Mammary epithelial cell (primary cell): ENCODE measurements at regions not wholly inside any gene's neighbourhood (a gene's known extent, or its start where the extent isn't known, plus 50 kb on each side); places are given as distances from the start of the nearest gene placed in this dataset.

Experiments used
- EZH2 ChIP-seq: IDR thresholded peaks from 2 replicates; pipeline ENCODE4 v1.6.1; 2012; ENCODE audit warnings: low read length, inconsistent platforms, borderline replicate concordance
- TF ChIP-seq, protein P1 (sequence below), 2 donors: IDR thresholded peaks in 1 of 2; conservative IDR thresholded peaks in 1 of 2; 2 replicates each; pipeline ENCODE4 v1.5.1; 2011 to 2012; ENCODE audit warnings: inconsistent platforms in 2 of 2, low read length in 2 of 2, mild to moderate bottlenecking in 2 of 2, control low read depth in 1 of 2, low read depth in 1 of 2; ENCODE audit not compliant: insufficient read depth in 1 of 2; ENCODE audit errors: extremely low read depth in 1 of 2

DNA sequence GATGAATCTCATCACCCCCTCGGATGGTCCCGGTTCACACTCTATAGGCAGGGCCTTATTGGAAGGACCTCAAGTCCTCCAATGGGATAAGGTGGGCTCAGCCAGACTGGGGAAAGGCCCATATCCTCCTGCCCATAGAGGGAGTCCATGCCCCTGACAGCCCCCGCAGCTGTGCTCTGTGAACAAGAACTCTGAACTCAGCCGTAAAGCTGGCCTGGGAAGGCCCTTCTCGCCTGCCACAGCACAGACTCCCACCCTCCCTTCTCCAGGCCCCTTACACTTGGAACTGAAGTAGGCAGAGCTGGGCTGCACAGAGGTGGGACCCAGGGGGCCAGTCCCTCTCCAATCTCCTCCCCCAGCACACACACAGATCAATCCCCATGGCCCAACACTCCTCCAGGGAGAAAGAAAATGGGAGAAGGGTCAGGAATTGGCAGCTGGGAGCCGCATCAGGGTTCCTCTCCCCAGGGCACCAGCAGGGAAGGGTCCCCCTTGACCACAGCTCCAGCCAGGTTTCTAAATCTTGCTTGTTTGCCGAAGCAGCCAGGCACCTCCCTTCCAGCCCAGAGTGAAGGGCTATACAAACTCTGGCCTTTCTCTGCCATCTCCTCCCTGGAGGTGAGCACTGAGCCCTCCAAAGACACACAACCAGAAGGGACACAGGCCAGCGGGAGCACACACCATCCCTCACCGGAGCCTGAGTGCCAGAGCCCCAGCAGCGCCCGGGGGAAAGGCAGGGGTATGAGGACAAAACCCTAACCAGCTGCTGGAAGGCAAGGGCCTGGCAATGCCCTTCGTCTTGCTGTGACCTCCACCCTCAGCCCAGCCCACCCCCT, 454.1 kb downstream of the SOX9 start:
- TF ChIP-seq, protein P1, sequence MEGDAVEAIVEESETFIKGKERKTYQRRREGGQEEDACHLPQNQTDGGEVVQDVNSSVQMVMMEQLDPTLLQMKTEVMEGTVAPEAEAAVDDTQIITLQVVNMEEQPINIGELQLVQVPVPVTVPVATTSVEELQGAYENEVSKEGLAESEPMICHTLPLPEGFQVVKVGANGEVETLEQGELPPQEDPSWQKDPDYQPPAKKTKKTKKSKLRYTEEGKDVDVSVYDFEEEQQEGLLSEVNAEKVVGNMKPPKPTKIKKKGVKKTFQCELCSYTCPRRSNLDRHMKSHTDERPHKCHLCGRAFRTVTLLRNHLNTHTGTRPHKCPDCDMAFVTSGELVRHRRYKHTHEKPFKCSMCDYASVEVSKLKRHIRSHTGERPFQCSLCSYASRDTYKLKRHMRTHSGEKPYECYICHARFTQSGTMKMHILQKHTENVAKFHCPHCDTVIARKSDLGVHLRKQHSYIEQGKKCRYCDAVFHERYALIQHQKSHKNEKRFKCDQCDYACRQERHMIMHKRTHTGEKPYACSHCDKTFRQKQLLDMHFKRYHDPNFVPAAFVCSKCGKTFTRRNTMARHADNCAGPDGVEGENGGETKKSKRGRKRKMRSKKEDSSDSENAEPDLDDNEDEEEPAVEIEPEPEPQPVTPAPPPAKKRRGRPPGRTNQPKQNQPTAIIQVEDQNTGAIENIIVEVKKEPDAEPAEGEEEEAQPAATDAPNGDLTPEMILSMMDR (conservative IDR thresholded peaks at IDR 0.05 in 1 of 2, IDR thresholded peaks at IDR 0.05 in 1 of 2; ENCODE audit: extremely low read depth in 1 of 2, insufficient read depth in 1 of 2, low read depth in 1 of 2, low read length in 2 of 2), result no peak
- TF ChIP-seq EZH2, result no peak
